ENCODE measurements at regions not wholly inside any gene's neighbourhood (a gene's known extent, or its start where the extent isn't known, plus 50 kb on each side); places are given as distances from the start of the nearest gene placed in this dataset.

DNA sequence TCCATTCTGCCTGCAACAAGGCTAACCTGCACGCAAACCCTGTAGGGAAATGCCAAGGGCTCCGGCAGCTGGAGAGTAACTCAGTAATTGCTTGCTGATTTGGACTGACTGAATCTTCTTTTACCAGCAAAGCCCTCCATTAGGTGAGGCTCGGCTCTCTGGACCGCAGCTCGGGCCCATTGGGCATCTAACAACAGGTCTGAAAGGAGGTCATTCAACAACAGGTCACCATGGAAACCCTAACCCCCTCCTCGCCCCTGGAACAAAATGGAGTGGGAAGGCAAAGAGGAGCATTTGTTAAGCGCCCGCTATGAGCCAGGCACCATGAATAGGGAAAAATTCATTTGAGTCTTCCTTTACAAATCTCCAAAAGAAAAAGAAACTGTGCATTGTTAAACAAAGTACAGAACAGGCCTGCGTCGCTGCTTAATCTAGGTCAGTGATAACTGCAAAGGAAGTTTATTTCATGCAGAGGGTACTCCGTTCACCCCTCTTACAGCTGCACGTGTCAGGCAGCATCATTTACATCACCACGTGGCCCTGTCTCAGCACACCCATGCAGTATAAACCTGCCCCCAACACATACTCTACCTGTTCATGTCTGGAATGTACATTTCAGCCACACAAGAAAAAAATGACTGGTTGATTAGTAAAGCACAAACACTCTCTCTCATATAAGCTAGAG, 248.8 kb upstream of the NEBL start:
- Histone ChIP-seq H2BK12ac (ENCODE audit: low read depth, low read length) (no peak overlapping the region), H2BK15ac (ENCODE audit: low read length) (no peak overlapping the region), H3K4ac (replicated peaks; ENCODE audit: insufficient read length, low read depth, low read length) (no peak overlapping the region), H4K20me1 (replicated peaks in 1 of 2; ENCODE audit: control insufficient read depth in 1 of 2, insufficient read depth in 2 of 2, low read length in 2 of 2) (no peaks in the 10 kb centered on the region), H3K79me1 (ENCODE audit: low read depth, low read length) (no peaks in the 10 kb centered on the region; the same call in 1 of the 2 replicates), H3K4me1 (replicated peaks in 1 of 4; ENCODE audit: control insufficient read depth in 3 of 4, insufficient read depth in 4 of 4, low read length in 3 of 4) (peaks cover 0 to 14% (median 7%) of the 10 kb centered on the region in 4 experiments; a peak in 6 of 7 replicates), H3K27ac (ENCODE audit: low read depth, low read length) (no peak overlapping the region), H3K9me3 (ENCODE audit: insufficient read depth in 2 of 2, low read depth in 1 of 2, low read length in 1 of 2) (no peaks in the 10 kb centered on the region), H3K18ac (ENCODE audit: extremely low read depth, low read length) (no peak overlapping the region), H4K91ac (replicated peaks; ENCODE audit: insufficient read length, low read length) (no peak overlapping the region), H3K36me3 (ENCODE audit: control insufficient read depth in 2 of 4, insufficient read depth in 4 of 4, low read length in 3 of 4) (no peaks in the 10 kb centered on the region), H3K56ac (replicated peaks; ENCODE audit: insufficient read length, low read depth, low read length) (no peak overlapping the region), H3K79me2 (ENCODE audit: control insufficient read depth in 1 of 2, insufficient read depth in 2 of 2, low read length in 2 of 2) (no peaks in the 10 kb centered on the region; a peak in 1 of 4 replicates), H3K27me3 (replicated peaks in 1 of 4; ENCODE audit: control insufficient read depth in 3 of 4, extremely low read depth in 1 of 4, insufficient read depth in 3 of 4, low read length in 3 of 4) (no peaks in the 10 kb centered on the region), H4K8ac (ENCODE audit: extremely low read depth, insufficient read depth, low read length) (no peak overlapping the region), H3K9ac (replicated peaks in 1 of 4; ENCODE audit: extremely low read depth in 1 of 4, low read depth in 3 of 4, low read length in 3 of 4) (no peak overlapping the region; a peak in 2 of 7 replicates), H3K14ac (ENCODE audit: insufficient read length) (no peak overlapping the region), H2BK120ac (replicated peaks; ENCODE audit: low read depth, low read length) (no peak overlapping the region), H2AFZ (ENCODE audit: low read length) (peak overlapping the region; percentile 55; the same call in 1 of the 2 replicates), H2AK5ac (ENCODE audit: low read depth, low read length) (no peak overlapping the region), H3K23ac (ENCODE audit: insufficient read length) (no peak overlapping the region), H3K23me2 (ENCODE audit: low read depth, low read length) (no peaks in the 10 kb centered on the region), H4K5ac (ENCODE audit: insufficient read length, low read depth, low read length) (no peak overlapping the region), H3K4me3 (ENCODE audit: extremely low read depth in 1 of 4, insufficient read depth in 2 of 4, low read depth in 3 of 4, low read length in 4 of 4) (0 out of 8 replicates have a peak overlapping the region, but pooled peaks of 1 of the 4 experiments have one; percentile 5), H2BK20ac (ENCODE audit: low read length) (no peak overlapping the region), H2BK5ac (ENCODE audit: low read depth, low read length) (no peak overlapping the region), H3K4me2 (ENCODE audit: insufficient read depth in 1 of 2, low read depth in 2 of 2, low read length in 2 of 2) (peak overlapping the region in 1 of 2 experiments; percentile 7; a peak in 2 of 4 replicates)
- ChIA-PET CTCF (ENCODE audit: partially characterized antibody) (interaction anchor here (0.6 to 0.9 kb wide), 4 partner anchors 8 to 793 kb away, joined by 3 to 4 read pairs (median 3); no protein-coding TSS in a partner anchor), POLR2A (ENCODE audit: partially characterized antibody) (interaction anchor here (1.3 kb wide), 1 partner anchor 16 kb away, joined by 4 read pairs; no protein-coding TSS in a partner anchor)
- FAIRE-seq (peak; percentile 83), DNase-seq (ENCODE audit: low read depth in 1 of 2, low spot score in 2 of 2) (no peak)
- WGBS, 2 experiments (ENCODE audit: extremely low coverage in 1 of 2, insufficient coverage in 1 of 2, insufficient read length in 1 of 2, insufficient replicate concordance in 2 of 2, low coverage in 1 of 2, low lambda C conversion rate in 2 of 2, missing lambda C conversion rate in 1 of 2): 59% methylated on average over 13 of the region's 13 CpGs; no CpG with 5 or more reads in 1 of the 2 experiments
- peak; percentile 65; the same call in 1 of the 2 replicates for TF ChIP-seq YY1 (IDR thresholded peaks at IDR 0.05; ENCODE audit: low read depth, low read length)
- TF ChIP-seq, protein P1, sequence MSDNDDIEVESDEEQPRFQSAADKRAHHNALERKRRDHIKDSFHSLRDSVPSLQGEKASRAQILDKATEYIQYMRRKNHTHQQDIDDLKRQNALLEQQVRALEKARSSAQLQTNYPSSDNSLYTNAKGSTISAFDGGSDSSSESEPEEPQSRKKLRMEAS (IDR thresholded peaks at IDR 0.05): peak; percentile 78
- TF ChIP-seq RAD21 (IDR thresholded peaks at IDR 0.05 in 1 of 2, conservative IDR thresholded peaks at IDR 0.05 in 1 of 2; ENCODE audit: low read depth in 2 of 2, low read length in 2 of 2): no peak
